Cerebellar cortex (tissue), 1 donor: ENCODE measurements at regions not wholly inside any gene's neighbourhood (a gene's known extent, or its start where the extent isn't known, plus 50 kb on each side); places are given as distances from the start of the nearest gene placed in this dataset.

Experiments used
- DNase-seq: peaks from one replicate; pipeline ENCODE4 v3.0.0-alpha.2; 2015; ENCODE audit warnings: low spot score

DNA sequence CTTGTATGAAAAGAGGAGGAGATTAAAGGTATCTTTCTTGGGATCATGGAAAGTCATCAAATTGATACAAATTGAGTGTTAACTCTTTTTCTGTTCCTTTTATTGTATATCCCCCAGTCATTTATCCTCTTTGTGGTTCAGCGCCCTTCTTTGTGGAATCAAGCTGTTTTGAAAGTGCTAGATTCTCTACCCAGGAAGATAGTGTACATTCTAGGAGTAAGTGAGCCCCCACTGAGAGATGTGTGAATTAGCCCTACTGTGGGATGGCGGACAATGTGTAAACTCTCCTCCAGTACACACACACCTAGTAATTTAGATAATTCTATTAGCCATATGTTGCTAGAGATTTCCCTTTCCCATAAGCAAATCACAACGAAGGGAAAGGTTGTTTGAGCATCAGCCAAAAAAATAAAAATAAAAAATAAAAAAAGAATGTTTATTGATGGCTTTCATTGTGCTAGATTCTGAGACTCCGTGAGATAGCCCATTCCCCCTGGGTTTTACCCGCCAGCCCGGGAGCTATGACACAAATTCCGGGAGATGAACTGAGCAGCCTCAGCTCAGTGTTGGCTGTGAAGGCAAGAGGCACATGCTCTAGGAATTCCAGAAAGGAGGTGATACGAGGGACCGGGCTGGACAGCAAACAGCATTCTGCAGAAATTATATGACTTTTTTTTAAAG, 378.4 kb upstream of the RUNX1 start:
- DNase-seq: no peak

DNA sequence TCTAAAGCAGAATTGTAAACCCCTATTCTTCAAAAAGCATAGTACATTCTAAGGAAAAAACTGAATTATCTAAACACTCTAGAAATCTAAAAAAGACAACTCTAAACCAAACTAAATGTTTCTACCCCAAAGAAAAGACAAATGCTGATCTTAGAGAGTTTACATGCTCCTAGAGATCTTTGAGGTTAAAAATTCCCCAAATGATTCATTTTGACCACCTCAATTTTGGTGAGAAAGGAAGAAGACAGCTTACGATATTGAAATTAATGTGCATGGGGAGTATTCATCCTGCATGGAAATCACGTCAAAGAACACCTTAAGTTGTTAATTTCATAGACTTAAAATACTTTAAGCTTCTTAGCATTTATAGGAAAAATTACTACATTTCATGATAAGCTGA, 377.8 kb upstream of the RUNX1 start:
- no peak for DNase-seq

DNA sequence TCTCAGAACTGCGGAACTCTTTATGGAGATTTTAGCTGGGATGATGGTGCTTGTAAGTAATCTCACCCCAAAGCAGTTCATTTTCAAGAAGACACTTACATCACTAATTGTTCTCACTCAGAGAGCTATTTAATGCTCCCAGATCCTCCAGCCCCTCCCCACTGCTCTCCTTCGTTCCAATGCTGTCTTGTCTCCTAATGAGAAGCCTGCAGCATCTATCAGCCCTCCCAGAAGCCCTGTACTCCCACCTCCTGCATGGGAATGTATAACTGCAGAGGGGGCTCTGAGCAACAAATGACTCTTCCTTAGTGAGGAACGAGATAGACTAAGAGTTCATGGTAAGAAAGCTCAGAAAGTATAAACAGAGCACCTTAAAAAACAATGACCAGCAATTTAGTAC, 377.4 kb upstream of the RUNX1 start:
- DNase-seq: no peak

DNA sequence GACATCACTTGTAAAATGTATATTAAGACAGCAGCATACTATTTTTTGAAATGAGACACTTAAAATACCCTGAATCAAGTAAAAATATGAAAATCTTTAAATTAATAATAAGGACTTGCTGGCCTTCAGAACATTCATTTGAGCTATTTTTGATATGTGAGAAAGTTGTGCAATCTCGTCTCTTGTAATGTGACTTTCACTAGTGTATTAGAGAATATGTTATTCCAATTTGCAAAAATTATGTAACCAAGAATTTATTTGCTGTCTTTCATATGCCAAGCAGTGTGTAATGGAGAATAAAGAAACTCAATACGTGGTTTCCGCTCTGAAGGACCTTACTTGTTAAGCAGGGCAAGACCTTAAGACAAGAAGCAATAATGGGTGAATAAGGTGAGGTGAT, 375.0 kb upstream of the RUNX1 start:
- DNase-seq: no peak

DNA sequence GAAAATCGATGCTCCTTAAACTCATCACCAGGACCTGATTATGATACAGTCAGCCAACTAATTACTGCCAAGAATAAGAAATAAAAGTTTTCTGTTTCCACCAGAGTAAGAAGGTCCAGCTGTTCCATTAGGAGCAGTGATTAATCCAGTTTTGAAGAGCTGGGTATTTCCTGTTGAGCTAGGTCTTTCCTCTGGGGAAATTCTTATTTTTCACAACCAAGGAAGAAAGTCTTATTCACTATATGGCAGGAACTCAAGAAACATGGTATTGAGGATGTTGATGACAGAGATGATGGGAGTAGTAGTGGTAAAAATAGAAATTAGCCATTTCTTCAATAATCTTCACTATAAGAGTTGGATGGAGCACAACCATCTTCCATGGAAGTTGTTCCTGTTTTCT, 374.6 kb upstream of the RUNX1 start:
- DNase-seq: no peak

DNA sequence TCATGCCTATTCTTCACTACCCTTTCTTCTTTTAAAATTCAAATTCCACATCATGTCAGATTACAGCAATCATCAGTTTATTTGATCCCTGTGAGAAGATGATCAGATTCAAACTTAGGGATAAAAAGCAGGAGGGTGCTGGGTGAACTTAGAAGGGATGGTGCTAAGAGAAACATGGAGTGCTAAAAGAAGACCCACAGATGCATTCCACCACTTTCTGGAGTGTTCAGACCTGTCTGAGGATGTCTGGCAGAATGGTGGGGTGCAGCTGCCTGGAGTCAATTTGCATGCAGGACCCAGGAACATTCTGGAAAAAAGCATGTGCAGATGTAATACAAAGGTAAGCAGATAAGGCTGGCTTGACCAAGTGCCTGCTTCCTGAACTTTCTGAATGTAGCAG, 372.9 kb upstream of the RUNX1 start:
- no peak for DNase-seq

DNA sequence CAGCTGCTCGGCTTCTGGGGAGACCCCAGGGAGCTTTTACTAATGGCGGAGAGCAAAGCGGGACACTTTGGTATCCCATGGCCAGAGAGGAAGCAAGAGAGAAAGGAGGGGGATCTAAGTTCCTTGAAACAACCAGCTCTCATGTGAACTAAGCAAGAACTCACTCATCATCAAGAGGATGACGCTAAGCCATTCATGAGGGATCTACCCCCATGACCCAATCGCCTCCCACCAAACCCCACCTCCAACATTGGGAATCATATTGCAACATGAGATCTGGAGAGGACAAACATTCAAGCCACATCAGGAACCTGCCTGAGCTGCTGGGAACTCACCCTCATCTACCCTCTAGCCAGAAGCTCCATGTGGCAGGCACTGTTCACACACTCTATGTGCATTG, 372.1 kb upstream of the RUNX1 start:
- no peak for DNase-seq

DNA sequence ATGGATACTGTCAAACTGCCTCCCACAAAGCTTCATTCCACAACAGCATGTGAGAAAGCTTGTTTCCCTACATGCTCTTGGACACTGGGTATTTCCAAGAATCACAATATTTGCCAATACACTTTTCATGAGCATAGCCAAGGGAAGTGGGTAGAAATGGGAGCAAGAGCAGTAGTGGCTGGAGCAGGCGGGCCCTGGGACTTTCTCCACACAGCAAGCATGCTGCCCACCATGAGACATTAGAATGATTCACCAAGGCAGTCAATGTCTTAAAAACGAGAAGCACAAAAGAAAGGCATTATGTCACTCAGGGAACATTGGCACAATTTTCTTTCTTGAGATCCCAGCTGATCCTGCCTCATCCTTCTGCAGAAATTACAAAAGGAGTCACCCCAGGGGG, 371.6 kb upstream of the RUNX1 start:
- DNase-seq: no peak

DNA sequence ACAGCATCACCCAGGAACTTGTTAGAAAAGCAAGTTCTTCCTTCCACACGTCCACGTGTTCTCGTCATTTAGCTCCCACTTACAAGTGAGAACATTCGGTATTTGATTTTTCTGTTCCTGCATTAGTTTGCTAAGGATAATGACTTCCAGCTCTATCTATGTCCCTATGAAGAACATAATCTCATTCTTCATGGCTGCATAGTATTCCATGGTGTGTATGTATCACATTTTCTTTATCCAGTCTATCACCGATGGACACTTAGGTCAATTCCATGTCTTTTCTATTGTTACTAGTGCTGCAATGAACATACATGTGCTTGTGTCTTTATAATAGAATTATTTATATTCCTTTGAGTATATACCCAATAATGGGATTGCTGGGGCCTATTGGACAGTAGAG, 368.7 kb upstream of the RUNX1 start:
- DNase-seq: no peak

DNA sequence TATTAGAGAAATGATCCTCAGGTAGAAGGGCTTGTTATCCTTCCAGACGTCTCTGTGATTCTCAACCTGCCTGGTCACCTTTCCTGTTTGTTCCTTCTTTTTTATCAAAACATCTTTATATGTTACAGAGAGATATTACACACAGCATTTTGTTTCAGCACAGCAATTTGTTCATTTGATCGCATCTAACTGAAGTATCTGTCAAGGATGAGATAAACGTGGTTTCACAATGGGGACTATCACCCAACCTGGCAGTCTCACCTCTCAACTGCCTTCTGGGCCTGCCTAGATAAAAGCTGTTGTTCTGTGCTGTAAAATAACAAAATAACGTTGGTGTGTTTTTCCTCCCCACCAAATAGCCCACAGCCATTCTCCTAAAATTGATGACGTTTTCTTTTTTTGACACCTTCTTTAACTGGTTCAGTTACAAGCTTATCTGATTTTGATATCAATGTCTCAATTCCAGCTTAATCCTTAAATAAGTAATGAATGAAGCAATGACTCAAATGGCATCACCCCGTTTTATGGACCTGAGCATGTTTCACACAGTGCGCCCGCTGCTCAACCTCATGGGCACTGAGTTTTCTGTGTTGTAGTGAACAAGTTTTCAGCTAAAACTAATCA, 367.9 kb upstream of the RUNX1 start:
- no peak for DNase-seq

DNA sequence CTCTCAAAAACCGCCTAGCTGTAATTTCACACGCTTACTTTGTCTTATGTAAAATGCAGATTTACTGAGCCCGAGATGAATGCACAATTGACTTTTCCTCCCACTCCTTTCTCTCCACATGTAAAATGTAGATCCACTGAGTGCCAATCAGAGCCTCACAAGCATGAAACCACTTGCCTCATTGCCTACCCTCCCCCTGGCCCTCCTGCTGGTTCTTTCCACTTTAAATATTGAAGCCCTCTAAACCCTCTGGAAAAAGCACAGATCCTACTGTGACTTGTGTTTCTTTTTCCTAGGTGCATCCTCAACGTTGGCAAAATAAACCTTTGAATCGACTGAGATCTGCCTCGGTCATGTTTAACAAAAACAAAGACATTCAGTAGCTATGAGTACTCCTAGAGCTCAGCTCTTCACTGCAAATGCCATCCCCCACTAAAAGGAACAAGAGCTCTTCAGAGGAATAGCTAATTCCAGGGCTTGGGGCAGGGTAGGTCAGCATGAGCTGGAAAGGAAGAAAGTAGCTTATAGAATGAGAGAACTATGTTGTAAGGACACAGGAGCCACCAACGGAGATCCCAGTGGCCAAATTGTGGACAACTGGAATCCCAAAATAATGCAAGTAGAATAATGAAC, 365.5 kb upstream of the RUNX1 start:
- DNase-seq: no peak

DNA sequence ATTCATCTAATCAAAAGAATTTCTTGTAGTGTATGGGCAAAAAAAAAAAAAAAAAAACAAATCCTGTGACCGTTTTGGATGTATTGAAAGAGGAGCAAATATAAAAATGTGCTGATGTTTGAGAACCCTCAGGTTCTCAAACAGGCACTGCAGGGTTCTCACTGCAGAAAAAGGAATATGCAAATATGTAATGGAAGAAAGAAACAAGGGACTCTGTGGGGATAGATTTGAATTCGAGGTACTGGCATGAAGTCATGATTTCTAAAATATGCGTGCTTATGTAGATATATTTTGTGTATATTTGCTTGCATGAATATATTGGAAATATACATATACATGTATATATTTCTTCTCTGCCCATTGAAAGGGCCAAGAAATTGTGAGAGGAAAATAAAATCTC, 365.0 kb upstream of the RUNX1 start:
- DNase-seq: no peak

DNA sequence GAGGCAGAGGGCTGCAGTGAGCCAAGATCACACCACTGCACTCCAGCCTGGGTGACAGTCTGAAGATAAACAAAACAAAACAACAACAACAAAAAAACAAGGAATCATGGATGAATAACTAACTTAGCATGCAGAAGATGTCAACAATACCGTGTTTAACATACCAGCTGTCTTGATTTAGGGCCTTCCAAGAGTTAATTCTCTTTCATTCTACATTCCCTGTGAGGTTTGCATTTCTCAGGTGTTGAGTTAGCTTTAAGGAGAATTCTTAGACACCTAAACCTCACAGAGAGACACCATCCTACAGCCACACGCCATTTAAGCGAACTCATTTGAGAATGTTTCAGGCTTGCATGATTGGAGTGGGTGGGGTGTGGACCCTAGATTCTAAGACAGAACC, 363.1 kb upstream of the RUNX1 start:
- no peak for DNase-seq

DNA sequence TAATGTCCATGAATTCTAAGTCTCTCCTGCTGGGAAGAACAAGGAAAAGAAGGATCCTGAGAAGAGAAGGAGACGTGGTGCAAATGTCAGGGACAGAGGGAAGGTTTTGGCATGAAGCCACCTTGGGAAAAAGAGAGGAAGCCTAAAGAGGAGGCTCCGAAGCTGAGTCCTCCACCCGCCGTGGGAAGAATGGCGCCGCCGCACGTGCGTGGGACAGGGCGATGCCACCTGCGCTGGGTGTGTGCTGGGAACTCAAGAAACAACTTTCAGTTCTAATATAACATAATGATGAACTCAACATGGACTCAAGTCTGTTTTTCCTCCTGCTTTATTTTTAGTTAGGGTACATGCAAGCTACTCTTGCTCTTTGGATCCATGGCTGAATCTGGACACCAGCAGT, 362.3 kb upstream of the RUNX1 start:
- DNase-seq: no peak

DNA sequence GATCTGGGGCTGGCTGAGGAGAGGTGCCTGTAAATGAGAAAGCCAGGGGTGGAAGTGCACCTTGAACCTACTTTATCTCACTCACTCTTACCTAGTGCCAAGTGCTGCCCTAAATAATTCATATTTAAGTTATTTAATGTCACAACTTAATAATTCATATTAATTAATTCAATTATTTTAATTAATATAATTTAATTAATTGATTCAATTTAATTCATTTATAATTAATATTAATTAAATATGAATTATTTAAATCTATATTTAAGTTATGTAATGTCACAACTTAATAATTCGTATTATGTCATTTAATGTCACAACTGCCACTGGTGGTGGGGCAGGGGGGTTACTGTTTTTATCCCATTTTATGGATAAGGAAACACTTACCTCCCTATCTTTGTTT, 361.6 kb upstream of the RUNX1 start:
- DNase-seq: no peak

DNA sequence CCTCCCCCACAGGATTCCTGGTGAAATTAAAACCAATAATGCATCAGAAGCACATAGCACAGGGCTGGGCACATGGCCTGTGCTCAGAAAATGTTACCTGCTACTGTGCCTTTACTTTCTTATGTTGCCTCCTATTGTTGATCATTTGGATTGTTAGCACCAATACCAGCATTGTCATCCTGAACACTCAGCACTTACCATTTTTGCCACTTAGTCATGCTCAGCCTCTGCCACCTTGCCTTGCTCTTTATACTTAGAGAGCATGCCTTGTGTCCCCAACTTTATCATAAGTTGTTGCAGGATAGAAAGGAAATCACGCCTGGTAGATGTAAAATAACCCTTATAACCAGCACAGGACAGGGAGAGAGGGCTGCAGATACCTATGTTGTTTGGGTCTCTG, 361.0 kb upstream of the RUNX1 start:
- DNase-seq: no peak

DNA sequence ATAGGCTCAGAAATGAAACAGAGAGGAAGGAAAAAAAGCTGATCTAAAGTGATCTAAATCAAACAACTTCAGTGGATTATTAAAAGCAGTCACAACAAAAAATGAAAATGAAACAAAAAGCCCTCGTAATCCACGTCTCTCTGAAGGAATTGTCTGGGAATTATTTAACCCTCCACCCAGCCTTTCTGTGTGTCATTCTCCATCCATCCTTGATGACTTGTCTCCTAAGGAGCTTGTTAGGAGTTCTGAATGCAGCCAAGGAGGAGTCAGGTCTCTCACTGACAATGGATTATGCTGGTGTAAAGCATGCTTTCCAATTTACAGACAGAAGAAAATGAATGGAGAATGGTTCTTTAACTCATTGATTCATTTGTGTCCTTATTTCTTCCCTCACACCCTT, 359.3 kb upstream of the RUNX1 start:
- DNase-seq: no peak

DNA sequence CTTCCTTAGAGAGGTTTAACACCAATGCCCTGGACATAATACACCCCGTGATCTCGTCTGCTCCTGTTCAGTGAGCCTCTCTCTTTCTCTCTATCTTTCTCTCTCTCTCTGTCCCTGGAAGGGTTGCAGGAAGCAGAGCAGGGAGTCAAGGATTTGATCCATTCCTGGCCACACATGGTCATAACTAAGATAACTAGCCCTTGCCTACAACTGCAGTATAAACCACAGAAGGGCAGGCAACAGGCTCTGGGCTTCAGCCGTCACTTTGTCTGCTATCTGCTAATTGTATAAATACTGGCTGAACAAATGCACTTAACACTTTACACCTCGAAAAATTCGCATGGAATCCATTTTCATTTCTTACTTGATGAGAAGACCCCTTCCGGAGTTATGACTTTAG, 357.5 kb upstream of the RUNX1 start:
- DNase-seq: no peak

DNA sequence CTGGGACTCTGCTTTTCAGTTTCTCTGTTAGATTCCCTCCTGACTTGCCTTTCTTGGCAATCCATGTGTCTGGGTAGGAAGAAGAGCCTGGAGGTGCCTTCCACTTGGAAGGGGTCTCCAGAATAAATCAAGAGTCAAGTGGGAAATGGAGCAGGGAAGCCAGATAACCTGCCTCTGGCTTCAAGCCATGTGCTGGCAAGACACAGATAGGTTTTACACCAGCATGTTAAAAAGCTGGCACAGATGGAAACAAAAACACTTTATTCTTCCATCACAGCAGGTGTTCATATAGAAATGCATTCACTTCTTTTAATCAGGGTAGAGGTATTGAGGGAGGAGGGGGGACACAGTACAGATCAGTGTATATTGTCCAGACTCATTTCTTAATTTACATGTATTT, 356.9 kb upstream of the RUNX1 start:
- no peak for DNase-seq

DNA sequence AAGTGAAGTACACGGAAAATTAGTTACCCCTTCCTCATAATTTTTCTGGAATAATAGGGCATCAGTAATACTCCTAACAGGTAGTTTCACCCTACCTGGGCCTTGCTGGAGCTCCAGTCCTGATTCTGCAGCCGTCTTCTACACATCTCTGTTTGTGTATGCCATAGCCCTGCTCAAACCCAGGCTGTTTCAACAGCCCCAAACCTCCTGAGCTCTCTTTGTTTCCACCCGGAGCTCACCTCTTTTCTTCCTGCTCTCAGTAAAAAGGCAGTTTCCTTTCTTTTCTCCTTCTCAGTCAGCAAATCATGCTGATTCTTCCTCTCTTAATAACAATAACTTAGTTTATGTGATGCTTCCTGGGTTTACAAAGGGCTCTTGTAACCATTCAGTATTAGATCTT, 355.1 kb upstream of the RUNX1 start:
- DNase-seq: no peak

DNA sequence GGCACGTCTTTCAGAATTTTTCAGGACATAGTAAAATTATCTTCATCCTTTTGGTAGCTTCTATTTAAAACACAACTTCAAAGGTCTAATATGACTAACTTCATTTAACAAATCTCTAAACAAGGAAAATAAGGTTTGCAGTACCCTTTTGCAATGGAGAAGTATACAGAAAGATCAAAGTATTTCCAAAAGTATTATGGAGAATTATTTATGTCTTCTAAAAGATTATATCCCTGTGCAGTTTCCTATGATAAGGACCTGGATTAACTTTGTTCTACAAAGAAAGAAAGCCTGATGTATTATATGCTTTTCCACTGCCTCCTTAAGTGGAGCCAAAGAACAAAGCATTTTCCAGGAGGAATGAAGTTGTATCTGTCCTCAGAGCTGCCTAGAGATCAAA, 353.0 kb upstream of the RUNX1 start:
- no peak for DNase-seq

DNA sequence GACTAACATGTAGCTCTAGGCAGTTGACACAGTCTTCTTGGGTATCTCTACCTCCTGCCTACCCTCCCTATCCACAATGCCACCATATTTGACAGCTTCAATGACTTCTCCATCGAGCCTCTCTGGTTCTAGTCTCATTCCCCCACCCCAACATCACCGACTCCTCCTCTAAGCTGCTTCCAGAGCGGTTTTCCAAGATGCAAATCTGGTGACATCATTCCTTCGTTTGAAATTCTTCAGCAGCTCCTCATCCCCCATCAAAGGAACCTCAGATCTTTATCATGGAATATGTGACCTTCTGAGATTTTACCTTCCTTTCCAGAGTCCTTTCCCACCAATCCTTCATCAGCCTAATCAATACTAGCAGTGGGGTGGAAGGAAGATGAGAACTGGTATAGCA, 352.4 kb upstream of the RUNX1 start:
- no peak for DNase-seq

DNA sequence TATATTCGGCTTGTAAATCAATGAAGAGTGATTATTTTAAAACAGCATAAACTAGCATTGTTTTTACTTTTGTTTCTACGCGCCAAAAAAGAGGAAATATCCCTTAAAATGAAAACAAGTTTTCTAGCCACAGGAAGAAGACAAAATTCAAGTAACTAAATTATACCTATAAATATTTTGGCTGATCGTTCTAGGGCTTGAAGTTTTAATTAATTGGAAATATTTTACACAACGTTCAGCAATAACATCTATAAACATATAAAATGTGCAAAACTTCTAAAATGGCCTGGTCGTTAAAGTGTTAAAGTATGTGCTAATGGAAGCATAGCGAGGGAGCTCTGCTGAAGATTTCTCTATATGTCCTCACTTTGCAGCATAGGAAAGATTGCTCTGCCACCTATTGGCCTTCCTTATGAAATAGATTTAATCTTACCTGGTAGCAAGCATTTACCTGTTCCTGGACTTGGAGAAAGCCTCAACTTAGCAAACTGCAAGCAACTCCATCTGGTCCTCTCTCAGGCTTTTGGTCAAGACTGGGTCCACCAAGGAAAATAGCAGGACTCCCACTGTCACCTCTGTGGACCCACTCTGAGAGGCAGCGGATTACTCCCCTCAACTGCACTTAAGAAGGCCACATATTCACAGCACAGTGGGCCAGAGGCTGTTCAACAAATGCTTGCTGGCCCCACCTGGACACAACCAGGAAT, 351.3 kb upstream of the RUNX1 start:
- peak; percentile 52 for DNase-seq
